MCF 10A (cell line): ENCODE measurements at regions not wholly inside any gene's neighbourhood (a gene's known extent, or its start where the extent isn't known, plus 50 kb on each side); places are given as distances from the start of the nearest gene placed in this dataset.

Source experiments
- BruUV-seq: library from RNA; stranded (reverse); fragments of 400-500 nt; replicated peaks from 2 replicates; lab custom pipeline; 2021; lab: Mats Ljungman, UMichigan
- CTCF ChIA-PET: fragments of 300-600 bp; sonication (Branson Sonifier 250); formaldehyde crosslinking; extraction: SDS; loops from one replicate; lab custom pipeline; 2021; ENCODE audit warnings: antibody characterized with exemption, inconsistent platforms; lab: Yijun Ruan, JAX
- POLR2A ChIA-PET: fragments of 300-600, 350-650 bp; sonication (Branson Sonifier 250); formaldehyde crosslinking; extraction: SDS; loops from one replicate; lab custom pipeline; 2020; ENCODE audit warnings: antibody characterized with exemption, inconsistent platforms; lab: Yijun Ruan, JAX
- DNase-seq: peaks from one replicate; pipeline ENCODE4 v3.0.0-alpha.2; 2018; ENCODE audit not compliant: unreplicated experiment
- H3K27ac Mint-ChIP-seq: one replicate; pipeline ENCODE4 v1.8.0; 2022; ENCODE audit warnings: mild to moderate bottlenecking, low read depth, mixed read lengths; ENCODE audit not compliant: unreplicated experiment
- H3K27me3 Mint-ChIP-seq: one replicate; pipeline ENCODE4 v1.8.0; 2022; ENCODE audit warnings: mixed read lengths; ENCODE audit not compliant: insufficient read depth, unreplicated experiment
- H3K36me3 Mint-ChIP-seq: one replicate; pipeline ENCODE4 v1.8.0; 2022; ENCODE audit warnings: mild to moderate bottlenecking, moderate library complexity, mixed read lengths; ENCODE audit not compliant: insufficient read depth, unreplicated experiment
- H3K4me1 Mint-ChIP-seq: one replicate; pipeline ENCODE4 v1.8.0; 2022; ENCODE audit warnings: mixed read lengths; ENCODE audit not compliant: insufficient read depth, unreplicated experiment
- H3K4me3 Mint-ChIP-seq: one replicate; pipeline ENCODE4 v1.8.0; 2022; ENCODE audit warnings: mild to moderate bottlenecking, moderate library complexity, mixed read lengths; ENCODE audit not compliant: unreplicated experiment
- H3K9me3 Mint-ChIP-seq: one replicate; pipeline ENCODE4 v1.8.0; 2022; ENCODE audit warnings: mixed read lengths; ENCODE audit not compliant: unreplicated experiment
- CTCF ChIP-seq: fragments of 200-600 bp; IDR thresholded peaks from one replicate; pipeline ENCODE4 v1.8.0; 2022; ENCODE audit warnings: antibody characterized with exemption, mild to moderate bottlenecking; ENCODE audit not compliant: unreplicated experiment
- intact Hi-C: fragments of 100-400 bp; cut with micrococcal nuclease; formaldehyde crosslinking; loops from 2 replicates; pipeline ENCODE4 v1.14.1; 2022

GRCh38 chr2:30371772-30372373, 75.2 kb upstream of the LCLAT1 start:
- ChIA-PET POLR2A (no interaction called here), CTCF (interaction anchor here (0.6 kb wide), 2 partner anchors 306 to 634 kb away, joined by 3 read pairs; no protein-coding TSS in a partner anchor)
- TF ChIP-seq CTCF, result no peak
- Mint-ChIP-seq H3K4me1 (no peaks in the 10 kb centered on the region), H3K36me3 (no peaks in the 10 kb centered on the region), H3K4me3 (no peak overlapping the region), H3K27me3 (no peaks in the 10 kb centered on the region), H3K27ac (no peak overlapping the region), H3K9me3 (no peaks in the 10 kb centered on the region)
- BruUV-seq, result no TSS peak
- DNase-seq, result no peak
- intact Hi-C loops, result no loop called here

- no peak for DNase-seq
- TF ChIP-seq CTCF, result no peak
- no TSS peak for BruUV-seq
- intact Hi-C loops, result no loop called here
- H3K4me3 Mint-ChIP-seq, result no peak overlapping the region
- no peaks in the 10 kb centered on the region for H3K36me3 Mint-ChIP-seq
- H3K9me3 Mint-ChIP-seq, result no peaks in the 10 kb centered on the region
- no peaks in the 10 kb centered on the region for H3K4me1 Mint-ChIP-seq
- H3K27me3 Mint-ChIP-seq, result no peaks in the 10 kb centered on the region
- CTCF ChIA-PET, result interaction anchor here (0.6 kb wide), 2 partner anchors 305 to 714 kb away, joined by 3 to 5 read pairs; no protein-coding TSS in a partner anchor
- POLR2A ChIA-PET, result no interaction called here
- H3K27ac Mint-ChIP-seq, result no peak overlapping the region
Measured at GRCh38 chr2:30372826-30373225, 74.2 kb upstream of the LCLAT1 start.

GRCh38 chr2:30373881-30374302, 73.2 kb upstream of the LCLAT1 start:
- Mint-ChIP-seq H3K27ac (no peak overlapping the region), H3K36me3 (no peaks in the 10 kb centered on the region), H3K9me3 (no peaks in the 10 kb centered on the region), H3K4me3 (no peak overlapping the region), H3K27me3 (no peaks in the 10 kb centered on the region), H3K4me1 (no peaks in the 10 kb centered on the region)
- no peak for DNase-seq
- POLR2A ChIA-PET, result no interaction called here
- no peak for TF ChIP-seq CTCF
- intact Hi-C loops, result no loop called here
- CTCF ChIA-PET, result no interaction called here
- no TSS peak for BruUV-seq

- ChIA-PET POLR2A (no interaction called here), CTCF (no interaction called here)
- Mint-ChIP-seq H3K4me1 (no peaks in the 10 kb centered on the region), H3K27me3 (no peaks in the 10 kb centered on the region), H3K27ac (no peak overlapping the region), H3K4me3 (no peak overlapping the region), H3K9me3 (no peaks in the 10 kb centered on the region), H3K36me3 (no peaks in the 10 kb centered on the region)
- no peak for DNase-seq
- BruUV-seq, result no TSS peak
- intact Hi-C loops, result no loop called here
- no peak for TF ChIP-seq CTCF
Measured at GRCh38 chr2:30374380-30374779, 72.7 kb upstream of the LCLAT1 start.
